NCI-H2107 treated with DMSO at 0.1 percent for 48 hours (cell line): ENCODE measurements at regions not wholly inside any gene's neighbourhood (a gene's known extent, or its start where the extent isn't known, plus 50 kb on each side); places are given as distances from the start of the nearest gene placed in this dataset.

ENCODE experiments used
- DNase-seq: peaks from one replicate; lab custom pipeline; 2025; ENCODE audit not compliant: unreplicated experiment; lab: John Stamatoyannopoulos, UW

DNA sequence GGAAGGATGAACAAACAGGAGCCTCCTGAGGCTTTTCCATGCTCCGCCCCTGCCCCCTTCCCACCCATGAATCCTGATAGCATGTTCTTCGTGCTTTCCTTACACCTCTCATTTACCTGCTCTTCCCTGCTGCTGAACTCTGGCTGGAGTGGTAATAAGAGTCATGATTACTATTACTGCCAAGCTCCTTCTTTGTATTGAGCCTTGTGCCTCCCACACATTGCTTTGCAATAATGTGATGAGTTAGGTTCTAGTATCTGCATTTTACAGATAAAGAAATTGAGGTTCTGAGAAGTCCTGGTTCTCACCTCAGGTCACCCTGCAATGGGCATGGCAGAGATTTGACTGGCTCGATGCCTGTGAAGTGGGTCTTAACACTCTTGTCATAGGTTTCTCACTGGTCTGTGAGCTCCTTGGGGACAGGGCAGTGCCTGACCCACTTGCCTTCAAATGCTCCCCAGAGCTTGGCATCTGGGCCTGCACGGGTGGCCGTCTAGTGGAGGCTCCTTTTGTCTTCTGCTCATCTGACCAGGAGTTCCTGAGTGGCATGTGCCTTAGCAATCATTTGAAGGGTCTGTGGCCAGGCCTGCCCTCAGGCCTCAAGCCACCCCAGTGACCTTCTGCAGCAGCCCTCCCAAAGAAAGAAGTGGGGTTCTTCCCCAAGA, 309.2 kb upstream of the ZMIZ1 start:
- DNase-seq: no peak

DNA sequence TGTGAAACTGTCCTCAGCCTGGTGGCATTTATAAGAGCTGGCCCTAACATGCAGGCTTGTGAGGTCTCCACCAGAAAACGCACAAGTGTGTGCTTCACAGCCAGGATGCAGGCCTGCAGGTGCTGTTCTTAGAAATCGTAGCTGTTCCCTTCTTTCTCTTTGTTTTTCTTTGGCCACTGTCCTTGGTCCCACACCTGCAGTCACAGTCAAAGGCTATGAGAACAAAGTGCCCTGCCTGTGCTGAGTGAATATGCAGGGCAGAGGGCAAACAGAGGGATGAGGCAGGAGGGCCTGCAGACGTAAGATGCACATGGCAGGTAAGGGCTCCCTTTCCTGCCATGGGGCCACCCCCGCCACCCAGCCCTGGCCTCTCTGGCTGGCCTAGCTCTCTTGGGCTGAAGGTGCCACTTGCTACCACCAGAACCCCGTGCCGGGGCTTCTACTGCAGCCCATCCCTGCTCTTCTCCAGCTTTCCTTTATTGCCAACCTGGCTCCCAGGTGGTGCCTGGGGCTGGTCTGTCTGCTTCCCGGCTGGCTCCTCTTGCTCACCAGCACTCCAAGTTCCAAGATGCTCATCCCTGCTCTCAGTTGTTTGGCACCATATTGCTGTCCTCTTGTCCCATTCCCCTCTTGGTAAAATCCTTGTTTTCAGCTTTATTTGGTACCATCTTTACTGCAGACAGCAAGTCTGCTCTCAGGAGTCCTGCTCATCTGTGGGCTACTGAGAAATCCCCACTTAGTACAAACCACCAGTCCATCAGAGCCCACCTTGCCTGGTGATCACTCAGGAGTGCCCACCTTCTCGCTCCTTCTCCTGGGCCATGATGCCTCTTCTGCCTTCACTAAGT, 308.1 kb upstream of the ZMIZ1 start:
- DNase-seq: no peak

DNA sequence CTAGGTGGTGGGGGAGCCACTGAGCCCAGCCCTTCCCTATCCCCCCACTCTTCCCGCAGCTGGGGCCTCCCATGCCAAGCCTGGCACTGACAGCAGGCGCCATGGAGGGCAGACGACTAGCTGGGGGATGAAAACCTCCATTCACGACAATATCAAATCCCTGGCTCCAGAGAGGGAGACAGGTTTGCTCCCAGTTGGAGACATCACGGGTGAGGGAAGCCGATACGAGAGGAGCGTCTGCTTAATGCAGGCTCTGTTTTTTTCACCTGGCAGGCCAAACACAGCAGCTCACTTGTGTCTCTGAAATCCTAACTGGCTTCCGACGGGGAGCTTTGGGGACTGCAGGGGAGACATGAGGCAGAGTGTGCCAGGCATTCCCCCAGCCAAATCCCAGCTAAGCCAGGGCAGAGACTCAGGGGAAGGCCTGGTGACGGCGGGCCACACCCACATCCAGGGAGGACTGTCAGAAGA, 307.4 kb upstream of the ZMIZ1 start:
- DNase-seq: no peak

DNA sequence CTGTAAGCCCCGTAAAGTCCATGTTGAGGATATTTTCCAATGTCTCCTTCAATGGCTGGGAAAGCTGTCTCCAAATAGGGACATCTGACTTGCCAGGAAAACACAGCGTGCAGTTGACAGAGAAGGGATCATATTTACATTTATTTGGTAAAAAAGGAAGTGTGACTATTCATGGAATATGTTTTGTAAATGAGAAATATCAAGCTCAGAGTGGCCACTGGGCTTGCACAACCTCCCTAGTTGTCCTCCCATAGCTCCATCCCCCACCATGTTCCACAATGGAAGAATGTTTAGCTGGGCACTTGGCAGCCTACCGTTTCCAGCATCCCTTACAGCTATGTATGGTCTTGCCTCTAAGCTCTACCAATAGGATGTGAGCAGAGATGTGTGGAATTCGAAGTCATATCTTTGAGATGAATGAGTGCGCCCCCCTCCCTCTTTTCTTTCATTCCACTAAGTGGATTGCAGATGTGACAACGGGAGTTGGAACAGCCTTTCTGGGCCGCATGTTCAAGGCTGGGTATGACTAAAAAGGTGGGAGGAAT, 306.6 kb upstream of the ZMIZ1 start:
- DNase-seq: no peak

DNA sequence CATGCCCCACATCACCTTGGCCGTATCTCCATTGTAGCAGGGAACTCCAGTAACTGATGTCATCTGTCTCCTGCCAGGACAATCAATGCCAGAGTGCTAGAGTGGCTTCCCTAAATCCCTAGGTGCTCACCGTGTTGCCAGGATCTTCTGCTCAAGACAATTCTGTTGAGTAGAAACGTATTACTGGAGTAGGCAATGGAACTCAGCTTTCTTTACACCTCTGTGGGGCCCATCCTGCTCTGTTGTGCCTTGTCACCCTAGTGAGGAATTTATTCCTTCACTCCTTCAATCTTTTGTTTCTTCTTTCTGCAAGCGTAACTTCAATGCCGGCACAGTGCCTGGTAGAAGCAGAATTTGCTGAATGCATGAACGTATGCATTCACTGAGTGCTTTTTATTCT, 305.5 kb upstream of the ZMIZ1 start:
- DNase-seq: no peak

DNA sequence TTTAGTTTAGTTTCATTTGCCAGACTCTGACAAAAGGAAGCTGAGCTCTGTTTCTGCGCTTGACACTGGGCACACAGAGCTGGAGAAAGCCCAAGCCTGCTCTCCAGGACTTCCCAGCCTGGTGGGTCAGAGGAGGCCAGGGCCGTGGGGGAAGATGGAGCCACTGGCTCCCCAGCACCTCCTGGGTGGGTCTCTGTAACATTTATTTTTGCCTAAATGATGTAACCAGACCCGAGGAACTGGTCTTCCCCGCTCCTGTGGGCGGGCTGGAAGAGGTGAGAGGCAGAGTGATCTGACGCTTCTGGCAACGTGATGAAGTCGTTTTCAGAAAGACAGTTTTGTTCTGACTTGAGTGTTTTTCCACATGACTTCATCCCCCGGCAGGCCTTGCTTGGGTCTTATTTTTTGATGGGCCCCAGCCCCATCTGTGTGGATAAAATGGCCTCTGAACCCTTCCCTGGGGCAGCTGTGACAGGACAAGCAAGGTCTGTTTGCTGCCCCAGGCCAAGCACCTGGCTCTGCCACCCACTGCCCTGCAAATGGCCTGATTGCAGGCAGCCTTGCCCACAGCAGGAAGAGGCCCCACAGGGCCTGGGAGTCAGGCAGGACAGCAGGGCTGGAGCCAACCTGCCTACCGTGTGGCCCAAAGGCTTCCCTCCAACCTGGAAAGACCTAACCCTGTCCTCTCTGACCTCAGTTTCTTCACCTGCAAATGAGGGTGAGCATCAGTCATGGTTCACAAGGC, 304.9 kb upstream of the ZMIZ1 start:
- no peak for DNase-seq

DNA sequence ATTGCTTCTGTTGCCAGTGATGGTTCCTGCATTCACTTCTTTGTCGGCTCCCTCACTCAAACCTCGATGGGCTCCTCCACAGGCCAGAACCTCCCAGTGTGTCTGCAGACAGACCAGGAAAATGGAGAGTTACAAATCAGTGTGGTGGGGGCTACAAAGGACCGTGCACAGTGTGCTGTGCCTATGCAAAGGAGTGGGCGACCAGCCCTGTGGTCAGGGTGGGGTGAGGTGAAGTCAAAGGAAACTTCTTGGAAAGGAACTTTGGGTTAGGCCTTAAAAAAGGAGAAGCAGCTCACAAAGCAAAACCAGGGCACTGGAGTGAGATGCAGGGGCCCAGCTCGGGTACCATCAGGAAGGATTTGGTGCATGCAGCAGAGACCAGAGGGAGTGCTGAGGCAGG, 304.3 kb upstream of the ZMIZ1 start:
- no peak for DNase-seq

DNA sequence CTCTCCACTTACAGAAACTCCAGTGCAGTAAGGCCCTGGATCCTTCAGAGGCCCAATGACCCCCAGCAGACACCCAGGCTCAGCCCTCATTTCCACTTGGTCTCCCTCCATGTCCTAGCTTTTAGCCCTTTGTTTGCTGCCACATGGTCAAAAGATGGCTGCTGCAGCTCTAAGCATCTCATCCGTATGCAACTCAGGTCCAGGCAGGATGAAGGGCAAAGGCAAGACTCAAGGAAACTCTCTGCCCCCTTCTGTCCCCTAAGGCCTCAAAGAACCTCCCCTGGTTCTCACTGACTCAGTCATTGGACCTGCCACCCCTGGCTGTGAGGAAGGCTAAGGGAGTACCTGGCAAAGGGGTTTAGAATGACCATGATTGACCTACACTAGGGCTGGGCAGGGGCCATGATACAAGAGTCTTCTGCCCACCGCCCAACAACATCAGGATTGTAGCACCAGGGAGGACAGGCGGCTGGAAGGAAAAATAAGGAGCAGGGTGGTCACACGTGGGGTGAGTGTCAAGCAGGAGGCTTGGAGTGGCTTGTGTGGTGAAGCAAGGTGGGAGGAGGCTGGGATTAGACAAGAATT, 303.8 kb upstream of the ZMIZ1 start:
- no peak for DNase-seq

DNA sequence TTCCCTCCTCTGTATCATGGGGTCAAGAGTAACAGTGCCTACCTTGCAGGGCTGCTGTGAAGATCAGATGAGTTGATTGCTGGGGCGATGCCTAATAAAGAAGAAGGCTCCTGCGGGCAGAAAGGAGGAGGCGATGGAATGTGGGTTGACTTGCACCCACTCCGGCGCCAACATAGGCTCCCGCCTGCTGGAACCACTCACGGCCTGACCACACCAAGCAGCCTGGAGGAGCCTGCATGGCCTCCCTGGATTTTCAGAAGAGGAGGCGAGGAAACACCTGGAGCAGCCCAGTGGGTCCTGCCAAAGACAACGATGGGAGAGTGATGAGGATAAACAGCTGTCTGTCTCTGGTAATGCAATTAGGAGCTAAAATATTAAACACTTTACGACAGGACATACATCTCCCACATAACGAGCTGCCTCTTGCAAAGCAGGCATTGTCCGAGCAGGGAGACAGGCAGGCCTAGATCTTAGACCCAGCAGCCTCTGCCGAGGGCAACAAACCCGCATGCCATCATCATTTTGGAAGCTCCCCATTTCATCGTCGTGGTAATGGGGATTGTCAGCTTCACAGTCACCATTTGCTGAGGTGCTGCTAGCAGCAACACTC, 302.9 kb upstream of the ZMIZ1 start:
- DNase-seq: no peak

DNA sequence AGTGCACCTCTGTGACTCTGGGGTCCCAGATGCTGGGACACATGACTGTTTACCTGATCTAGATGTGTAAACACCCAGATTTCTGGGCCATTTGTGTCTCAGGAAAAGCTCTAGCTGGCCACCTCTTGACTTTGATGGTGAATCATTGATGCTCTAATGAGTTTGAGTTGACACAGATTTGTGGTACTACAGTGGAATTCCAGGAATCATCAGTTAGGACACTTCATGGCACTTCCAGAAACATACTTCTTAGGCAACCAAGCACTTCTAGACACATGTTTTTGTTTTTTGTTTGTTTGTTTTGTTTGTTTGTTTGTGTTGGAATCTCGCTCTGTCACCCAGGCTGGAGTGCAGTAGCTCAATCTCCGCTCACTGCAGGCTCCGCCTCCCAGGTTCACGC, 302.2 kb upstream of the ZMIZ1 start:
- no peak for DNase-seq

DNA sequence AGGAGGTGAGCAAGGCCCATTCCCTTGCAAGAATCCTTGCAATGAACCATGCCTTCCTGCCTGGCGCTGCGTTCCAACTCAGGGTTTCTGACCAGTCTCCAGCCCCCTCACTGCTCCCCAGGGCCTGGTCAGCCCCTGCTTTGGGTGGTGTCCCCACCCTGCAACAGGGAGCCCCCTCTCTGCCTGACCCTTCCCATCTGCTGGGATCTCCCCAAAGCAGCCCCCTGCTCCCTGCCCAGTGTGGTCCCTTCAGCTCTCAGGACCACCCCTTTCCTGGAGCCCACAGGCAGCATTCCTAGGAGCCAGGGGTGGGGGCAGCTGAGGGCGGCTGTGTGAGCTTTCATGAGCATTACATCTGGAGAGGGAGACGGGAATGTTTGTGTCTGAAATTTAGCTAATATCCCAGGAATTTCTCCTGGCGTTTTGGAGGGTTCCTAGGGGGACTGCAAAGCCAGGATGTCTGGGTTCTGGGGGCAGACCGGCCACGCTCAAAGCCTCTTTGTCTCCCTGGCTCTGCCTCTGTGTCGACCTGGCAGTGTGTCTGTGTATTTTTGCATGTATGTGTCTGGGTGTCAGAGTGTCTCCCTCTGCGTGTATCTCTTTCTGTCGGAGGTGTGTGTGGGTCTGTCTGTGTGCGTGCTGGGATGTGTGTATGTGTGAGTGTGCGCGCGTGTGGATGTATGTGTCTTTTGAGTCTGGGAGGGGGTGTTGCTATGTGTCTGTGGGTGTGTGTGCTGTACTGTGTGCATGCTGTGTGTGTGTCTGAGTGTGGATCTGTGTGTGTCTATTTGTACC, 300.5 kb upstream of the ZMIZ1 start:
- no peak for DNase-seq

DNA sequence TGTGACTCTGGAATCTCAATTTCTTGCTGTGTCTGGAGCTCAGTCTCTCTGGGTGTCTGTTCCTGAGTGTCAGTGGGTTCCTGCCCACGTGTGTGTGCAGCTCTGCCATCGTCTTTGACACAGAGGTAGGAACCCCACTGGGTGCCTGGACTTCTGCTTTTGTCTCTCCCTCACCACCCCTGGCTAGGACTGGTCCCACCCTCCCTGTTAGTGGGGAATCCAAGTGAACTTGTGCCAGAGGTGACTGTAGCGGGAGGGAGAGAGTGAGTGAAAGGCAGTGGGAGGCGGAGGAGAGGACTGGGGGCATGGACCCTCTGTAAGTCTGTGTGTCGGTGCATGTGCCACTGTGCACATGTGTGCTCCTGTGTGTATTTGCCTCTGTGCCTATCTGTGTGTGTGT, 299.9 kb upstream of the ZMIZ1 start:
- DNase-seq: no peak

DNA sequence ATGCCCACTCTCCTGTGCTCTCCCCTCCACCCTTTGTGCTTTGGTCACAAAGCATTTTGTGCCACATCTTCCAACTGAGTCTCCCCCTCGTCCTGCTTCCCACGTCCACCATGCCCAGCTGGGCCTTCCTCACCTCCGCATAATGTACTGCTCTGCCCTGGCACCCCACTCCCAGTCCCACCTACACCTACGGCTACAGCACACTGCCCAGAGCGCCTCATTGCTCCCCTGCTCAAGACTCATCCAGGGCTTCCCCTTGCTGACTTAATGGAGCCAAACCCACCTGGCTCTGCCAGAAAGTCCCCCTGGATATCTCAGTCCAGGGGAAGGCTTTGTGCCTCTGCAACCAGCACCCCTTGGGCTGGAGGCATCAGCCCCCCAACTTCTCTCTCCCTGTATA, 299.2 kb upstream of the ZMIZ1 start:
- no peak for DNase-seq

DNA sequence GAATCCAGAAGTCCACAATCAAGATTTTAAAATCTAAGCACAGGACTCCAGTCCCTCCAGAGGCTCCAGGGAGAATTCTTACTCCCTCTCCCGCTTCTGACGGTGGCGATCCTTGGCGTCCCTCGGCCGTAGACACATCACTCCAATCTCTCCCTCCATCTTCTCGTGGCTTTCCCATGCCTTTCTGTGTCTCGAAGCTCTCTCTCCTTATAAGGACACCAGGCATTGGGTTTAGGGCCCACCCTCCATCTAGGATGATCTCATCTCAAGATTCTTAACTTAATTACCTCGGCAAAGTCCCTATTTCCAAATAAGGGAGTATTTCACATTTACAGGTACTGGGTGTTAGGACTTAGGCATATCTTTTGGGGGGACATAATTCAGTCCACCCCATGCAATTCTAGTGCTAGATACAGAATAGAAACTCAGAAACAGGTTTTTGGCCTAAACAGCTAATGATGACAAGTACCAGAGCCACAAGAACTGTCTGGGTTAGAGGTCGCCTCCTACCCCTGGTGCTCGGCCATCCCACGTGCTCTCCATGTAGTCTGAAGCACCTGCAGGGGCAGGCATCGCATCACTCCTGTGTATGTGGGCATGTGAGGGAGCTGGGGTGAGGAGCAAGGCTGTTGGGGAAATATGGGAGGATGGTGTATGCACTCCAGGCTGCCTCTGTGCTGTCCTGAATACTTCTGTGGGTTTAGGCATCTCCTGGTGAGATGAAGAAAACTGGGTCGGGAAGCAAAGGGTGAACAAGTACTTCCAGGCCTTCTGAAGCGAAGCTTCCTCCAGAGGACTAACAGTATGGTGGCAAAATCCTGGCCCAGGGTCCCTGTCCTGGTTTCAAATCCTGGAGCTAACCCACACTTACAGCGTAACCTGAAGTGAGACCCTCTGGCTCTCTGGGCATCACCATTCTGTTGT, 298.3 kb upstream of the ZMIZ1 start:
- no peak for DNase-seq

DNA sequence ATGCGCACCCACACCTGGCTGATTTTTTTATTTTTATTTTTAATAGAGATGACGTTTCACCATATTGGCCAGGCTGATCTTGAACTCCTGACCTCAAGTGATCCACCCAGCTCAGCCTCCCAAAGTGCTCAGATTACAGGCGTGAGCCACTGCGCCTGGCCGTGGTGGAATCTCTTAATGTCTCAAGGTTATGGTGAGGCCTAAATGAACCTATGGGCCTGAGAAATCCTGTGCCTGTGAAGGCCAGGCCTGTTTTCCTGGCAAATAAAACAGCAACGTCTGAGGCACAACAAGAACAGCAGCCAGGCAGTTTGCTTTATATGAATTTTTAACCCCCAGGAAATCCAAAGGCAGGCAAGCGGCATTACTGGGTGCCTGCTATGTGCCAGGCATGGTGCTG, 297.5 kb upstream of the ZMIZ1 start:
- DNase-seq: no peak

DNA sequence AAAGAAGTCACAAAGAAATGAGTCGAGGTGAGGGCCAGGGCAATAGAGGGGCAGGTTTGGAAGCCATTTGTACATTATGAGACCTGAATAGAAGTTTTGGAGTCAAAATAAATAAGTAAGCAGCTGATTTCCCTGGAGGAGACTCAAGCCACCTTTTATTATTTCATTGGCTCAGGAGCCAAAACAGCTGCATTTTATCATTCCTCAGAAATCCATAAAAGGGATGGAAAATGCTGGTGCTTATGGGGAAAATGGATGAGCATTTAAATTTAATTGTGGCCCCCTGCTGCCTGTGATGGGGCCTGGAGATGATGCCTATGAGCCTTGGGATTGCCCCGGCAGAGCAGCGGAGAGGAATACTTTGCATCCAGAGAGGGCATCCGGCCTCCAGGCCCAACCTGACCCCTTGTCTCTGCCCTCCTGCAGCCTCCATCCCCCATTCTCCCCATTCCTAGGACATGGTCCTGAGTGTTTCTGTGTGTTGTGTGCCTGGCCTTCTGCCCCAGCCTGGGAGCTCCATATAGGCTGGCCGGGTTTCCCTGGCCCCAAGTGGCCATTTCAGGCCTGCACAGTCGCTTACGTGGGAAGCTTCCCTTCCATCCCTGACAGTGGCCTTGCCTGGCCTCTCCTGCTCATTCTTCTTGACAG, 296.8 kb upstream of the ZMIZ1 start:
- no peak for DNase-seq

DNA sequence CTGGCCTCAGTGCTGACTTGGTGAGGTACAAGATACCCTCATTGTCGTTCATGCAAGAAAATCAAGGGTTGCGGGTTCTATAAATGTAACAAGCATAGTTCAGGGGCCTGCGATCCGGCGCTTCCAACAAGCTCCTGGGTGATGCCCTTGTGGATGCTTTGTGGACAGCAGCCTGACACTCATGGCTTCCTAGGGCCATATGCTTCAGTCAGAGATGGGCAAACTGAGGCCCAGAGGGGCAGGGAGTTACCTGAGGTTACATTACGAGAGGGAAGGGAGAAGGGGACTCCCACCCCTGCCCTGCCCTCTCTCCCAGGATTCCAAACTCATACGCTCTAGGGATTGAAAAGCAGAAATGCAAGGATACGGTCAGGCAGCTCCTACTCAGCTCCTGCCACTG, 296.3 kb upstream of the ZMIZ1 start:
- no peak for DNase-seq

DNA sequence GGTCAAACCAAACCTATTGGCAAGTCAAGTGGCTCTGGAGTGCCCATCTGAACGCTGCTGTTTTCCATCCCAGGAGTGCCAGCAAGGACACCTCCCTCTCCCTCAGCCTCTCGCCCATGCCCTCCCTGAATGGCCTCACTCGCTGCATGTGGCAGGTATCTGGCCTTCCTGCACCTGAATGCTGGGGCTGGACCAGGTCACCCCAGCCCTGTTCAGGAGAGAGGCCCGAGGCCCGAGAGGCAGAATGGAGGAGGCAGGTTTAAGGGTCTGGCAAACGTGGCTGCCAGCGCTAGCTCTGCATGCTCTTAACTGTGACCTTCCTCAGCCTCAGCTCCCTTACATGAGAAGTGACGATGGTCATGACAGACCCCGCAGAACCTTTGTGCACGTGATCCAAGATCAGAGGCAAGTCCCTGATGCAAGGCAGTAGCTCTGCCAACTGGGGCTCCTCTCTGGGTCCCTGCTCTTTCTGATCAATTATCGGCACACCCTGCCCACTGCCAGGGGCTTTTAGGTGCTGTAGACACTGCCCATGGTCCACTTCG, 295.7 kb upstream of the ZMIZ1 start:
- DNase-seq: no peak
